ENCODE measurements at regions not wholly inside any gene's neighbourhood (a gene's known extent, or its start where the extent isn't known, plus 50 kb on each side); places are given as distances from the start of the nearest gene placed in this dataset.
"Not testable (repeated sequence)": the region's sequence is repeated elsewhere in the genome, so short reads cannot be mapped to it uniquely, and the experiment has no call there.

- TF ChIP-seq CTCF (IDR thresholded peaks at IDR 0.05; ENCODE audit: unreplicated experiment): no peak
- no peak for DNase-seq (ENCODE audit: low spot score in 2 of 2, unreplicated experiment in 2 of 2)
- Mint-ChIP-seq H3K4me3 (no peak overlapping the region), H3K9me3 (no peaks in the 10 kb centered on the region), H3K27ac (no peak overlapping the region), H3K4me1 (peaks cover 13% of the 10 kb centered on the region), H3K27me3 (ENCODE audit: low read depth) (no peaks in the 10 kb centered on the region), H3K36me3 (no peaks in the 10 kb centered on the region)
Measured at GRCh38 chr6:11848852-11849731, 70.5 kb upstream of the ADTRP start.

- no peak for TF ChIP-seq CTCF (IDR thresholded peaks at IDR 0.05; ENCODE audit: unreplicated experiment)
- no peak for DNase-seq (ENCODE audit: low spot score in 2 of 2, unreplicated experiment in 2 of 2)
- peaks cover 10% of the 10 kb centered on the region for H3K4me1 Mint-ChIP-seq
- no peak overlapping the region for H3K4me3 Mint-ChIP-seq
- no peaks in the 10 kb centered on the region for H3K27me3 Mint-ChIP-seq (ENCODE audit: low read depth)
- H3K27ac Mint-ChIP-seq: no peak overlapping the region
- H3K36me3 Mint-ChIP-seq: no peaks in the 10 kb centered on the region
- H3K9me3 Mint-ChIP-seq: no peaks in the 10 kb centered on the region
Measured at GRCh38 chr6:11848346-11848651, 69.7 kb upstream of the ADTRP start.

- Mint-ChIP-seq H3K36me3 (no peaks in the 10 kb centered on the region), H3K9me3 (no peaks in the 10 kb centered on the region), H3K4me1 (peaks cover 10% of the 10 kb centered on the region), H3K27me3 (ENCODE audit: low read depth) (no peaks in the 10 kb centered on the region), H3K27ac (no peak overlapping the region), H3K4me3 (no peak overlapping the region)
- DNase-seq (ENCODE audit: low spot score in 2 of 2, unreplicated experiment in 2 of 2): no peak
- no peak for TF ChIP-seq CTCF (IDR thresholded peaks at IDR 0.05; ENCODE audit: unreplicated experiment)
Measured at GRCh38 chr6:11847515-11848345, 69.1 kb upstream of the ADTRP start.

GRCh38 chr6:11847068-11847467 is 68.5 kb upstream of the ADTRP start:
- not testable (repeated sequence) for H3K9me3 Mint-ChIP-seq; H3K4me3 Mint-ChIP-seq; H3K27ac Mint-ChIP-seq; H3K36me3 Mint-ChIP-seq; H3K27me3 Mint-ChIP-seq (ENCODE audit: low read depth); H3K4me1 Mint-ChIP-seq; DNase-seq (ENCODE audit: low spot score in 2 of 2, unreplicated experiment in 2 of 2)

- H3K4me3 Mint-ChIP-seq: no peak overlapping the region
Measured at GRCh38 chr6:11845664-11846577, 67.3 kb upstream of the ADTRP start.

GRCh38 chr6:11842795-11843194 is 64.2 kb upstream of the ADTRP start:
- not testable (repeated sequence) for H3K4me1 Mint-ChIP-seq; DNase-seq (ENCODE audit: low spot score in 2 of 2, unreplicated experiment in 2 of 2); H3K27me3 Mint-ChIP-seq (ENCODE audit: low read depth); H3K4me3 Mint-ChIP-seq; H3K27ac Mint-ChIP-seq
- Mint-ChIP-seq H3K36me3 (peaks cover 13% of the 10 kb centered on the region), H3K9me3 (peaks cover 40% of the 10 kb centered on the region)

More at GRCh38 chr6:11845664-11846577, 67.3 kb upstream of the ADTRP start:
- no peak for TF ChIP-seq CTCF (IDR thresholded peaks at IDR 0.05; ENCODE audit: unreplicated experiment)
- Mint-ChIP-seq H3K4me1 (peaks cover 10% of the 10 kb centered on the region), H3K27me3 (ENCODE audit: low read depth) (no peaks in the 10 kb centered on the region), H3K9me3 (peaks cover 12% of the 10 kb centered on the region), H3K36me3 (no peaks in the 10 kb centered on the region), H3K27ac (peak overlapping the region; percentile 3)
- DNase-seq (ENCODE audit: low spot score in 2 of 2, unreplicated experiment in 2 of 2): no peak

Data from mesothelial cell of epicardium (in vitro differentiated cells).